Immature natural killer cell (primary cell): ENCODE measurements at regions not wholly inside any gene's neighbourhood (a gene's known extent, or its start where the extent isn't known, plus 50 kb on each side); places are given as distances from the start of the nearest gene placed in this dataset.

ENCODE experiments used
- DNase-seq, 3 donors: peaks; one replicate each; pipeline ENCODE4 v3.0.0; 2022; ENCODE audit warnings: mixed read lengths in 1 of 3
- H3K27ac Mint-ChIP-seq, 6 donors: one replicate each; pipeline ENCODE4 v1.8.0; 2020; ENCODE audit warnings: mixed read lengths in 6 of 6, mild to moderate bottlenecking in 5 of 6, inconsistent platforms in 4 of 6, moderate library complexity in 3 of 6
- H3K27me3 Mint-ChIP-seq, 3 donors: one replicate each; pipeline ENCODE4 v1.8.0; 2020 to 2021; ENCODE audit warnings: low read depth in 3 of 3, mild to moderate bottlenecking in 3 of 3, mixed read lengths in 3 of 3, moderate library complexity in 3 of 3, inconsistent platforms in 1 of 3
- H3K36me3 Mint-ChIP-seq, 3 donors: one replicate each; pipeline ENCODE4 v1.8.0; 2020; ENCODE audit warnings: mixed read lengths in 3 of 3, inconsistent platforms in 2 of 3, mild to moderate bottlenecking in 2 of 3
- H3K4me1 Mint-ChIP-seq, 2 donors: one replicate each; pipeline ENCODE4 v1.8.0; 2020; ENCODE audit warnings: inconsistent platforms in 2 of 2, mild to moderate bottlenecking in 2 of 2, mixed read lengths in 2 of 2, moderate library complexity in 1 of 2
- H3K4me3 Mint-ChIP-seq, 5 donors: one replicate each; pipeline ENCODE4 v1.8.0; 2020; ENCODE audit warnings: mild to moderate bottlenecking in 5 of 5, mixed read lengths in 5 of 5, inconsistent platforms in 3 of 5, moderate library complexity in 3 of 5
- H3K9me3 Mint-ChIP-seq, 6 donors: one replicate each; pipeline ENCODE4 v1.8.0; 2020; ENCODE audit warnings: mild to moderate bottlenecking in 6 of 6, mixed read lengths in 6 of 6, inconsistent platforms in 4 of 6, moderate library complexity in 3 of 6

- peak overlapping the region; percentile 84 to 98 (median 94) for H3K27ac Mint-ChIP-seq
These were observed 271.7 kb downstream of the UACA start for GRCh38 chr15:70491641-70492040.

GRCh38 chr15:70491201-70491621, 272.1 kb downstream of the UACA start:
- Mint-ChIP-seq H3K4me3 (peak overlapping the region; percentile 76 to 93 (median 88)), H3K4me1 (peaks cover 87 to 89% of the 10 kb centered on the region in 2 donors), H3K27me3 (peaks cover 25 to 45% (median 38%) of the 10 kb centered on the region in 3 donors), H3K36me3 (no peaks in the 10 kb centered on the region), H3K27ac (peak overlapping the region in 4 of 6 donors; percentile 52 to 98 (median 88)), H3K9me3 (no peaks in the 10 kb centered on the region)
- no peak for DNase-seq

More at GRCh38 chr15:70491641-70492040, 271.7 kb downstream of the UACA start:
- Mint-ChIP-seq H3K36me3 (no peaks in the 10 kb centered on the region), H3K4me3 (peak overlapping the region; percentile 76 to 93 (median 88)), H3K4me1 (peaks cover 87 to 89% of the 10 kb centered on the region in 2 donors), H3K27me3 (peaks cover 21 to 40% (median 37%) of the 10 kb centered on the region in 3 donors), H3K9me3 (no peaks in the 10 kb centered on the region)
- DNase-seq = no peak

- H3K9me3 Mint-ChIP-seq = no peaks in the 10 kb centered on the region
- H3K27ac Mint-ChIP-seq = peak overlapping the region in 1 of 6 donors; percentile 66
- no peak for DNase-seq
- peak overlapping the region in 4 of 5 donors; percentile 30 to 91 (median 44) for H3K4me3 Mint-ChIP-seq
- H3K4me1 Mint-ChIP-seq = peaks cover 87 to 88% of the 10 kb centered on the region in 2 donors
- no peaks in the 10 kb centered on the region for H3K36me3 Mint-ChIP-seq
- peaks cover 26 to 45% (median 39%) of the 10 kb centered on the region in 3 donors for H3K27me3 Mint-ChIP-seq
These were observed 272.6 kb downstream of the UACA start for GRCh38 chr15:70490838-70491155.

- no peaks in the 10 kb centered on the region for H3K9me3 Mint-ChIP-seq
These were observed 273.1 kb downstream of the UACA start for GRCh38 chr15:70490148-70490837.

GRCh38 chr15:70488941-70489848, 274.2 kb downstream of the UACA start:
- H3K27ac Mint-ChIP-seq = no peak overlapping the region
- peaks cover 28 to 41% (median 38%) of the 10 kb centered on the region in 3 donors for H3K27me3 Mint-ChIP-seq
- DNase-seq = no peak
- H3K36me3 Mint-ChIP-seq = no peaks in the 10 kb centered on the region
- H3K9me3 Mint-ChIP-seq = no peaks in the 10 kb centered on the region
- peaks cover 79 to 87% of the 10 kb centered on the region in 2 donors for H3K4me1 Mint-ChIP-seq
- H3K4me3 Mint-ChIP-seq = no peak overlapping the region

More at GRCh38 chr15:70490148-70490837, 273.1 kb downstream of the UACA start:
- Mint-ChIP-seq H3K27me3 (peaks cover 26 to 45% (median 39%) of the 10 kb centered on the region in 3 donors), H3K27ac (peak overlapping the region in 1 of 6 donors; percentile 66), H3K36me3 (no peaks in the 10 kb centered on the region), H3K4me1 (peaks cover 87 to 88% of the 10 kb centered on the region in 2 donors), H3K4me3 (peak overlapping the region in 3 of 5 donors; percentile 30 to 91 (median 58))
- DNase-seq = no peak

- peak overlapping the region in 5 of 6 donors; percentile 51 to 91 (median 71) for H3K27ac Mint-ChIP-seq
- no peaks in the 10 kb centered on the region for H3K36me3 Mint-ChIP-seq
- peaks cover 68 to 82% of the 10 kb centered on the region in 2 donors for H3K4me1 Mint-ChIP-seq
- H3K27me3 Mint-ChIP-seq = peaks cover 31 to 37% (median 35%) of the 10 kb centered on the region in 3 donors
- DNase-seq = peak; percentile 74 to 75 (median 74)
- peak overlapping the region in 3 of 5 donors; percentile 27 to 49 (median 37) for H3K4me3 Mint-ChIP-seq
- no peaks in the 10 kb centered on the region for H3K9me3 Mint-ChIP-seq
These were observed 275.3 kb downstream of the UACA start for GRCh38 chr15:70488002-70488605.

GRCh38 chr15:70487387-70487740, 276.0 kb downstream of the UACA start:
- no peak for DNase-seq
- H3K36me3 Mint-ChIP-seq = no peaks in the 10 kb centered on the region
- H3K4me3 Mint-ChIP-seq = peak overlapping the region in 4 of 5 donors; percentile 2 to 62 (median 56)
- H3K9me3 Mint-ChIP-seq = no peaks in the 10 kb centered on the region
- H3K27me3 Mint-ChIP-seq = peaks cover 29 to 33% (median 30%) of the 10 kb centered on the region in 3 donors
- peaks cover 61 to 75% of the 10 kb centered on the region in 2 donors for H3K4me1 Mint-ChIP-seq
- H3K27ac Mint-ChIP-seq = peak overlapping the region in 5 of 6 donors; percentile 42 to 91 (median 71)

GRCh38 chr15:70486451-70487386, 276.6 kb downstream of the UACA start:
- peak; percentile 85 to 88 (median 85) for DNase-seq
- H3K27ac Mint-ChIP-seq = peak overlapping the region; percentile 45 to 91 (median 80)
- no peaks in the 10 kb centered on the region for H3K36me3 Mint-ChIP-seq
- peaks cover 27 to 30% (median 30%) of the 10 kb centered on the region in 3 donors for H3K27me3 Mint-ChIP-seq
- peaks cover 0 to 2% (median 0%) of the 10 kb centered on the region in 6 donors for H3K9me3 Mint-ChIP-seq
- H3K4me1 Mint-ChIP-seq = peaks cover 55 to 68% of the 10 kb centered on the region in 2 donors
- peak overlapping the region; percentile 55 to 63 (median 60) for H3K4me3 Mint-ChIP-seq

- H3K27ac Mint-ChIP-seq = peak overlapping the region in 4 of 6 donors; percentile 71 to 91 (median 88)
- H3K36me3 Mint-ChIP-seq = no peaks in the 10 kb centered on the region
- peak overlapping the region; percentile 55 to 63 (median 60) for H3K4me3 Mint-ChIP-seq
- DNase-seq = no peak
- peaks cover 48 to 61% of the 10 kb centered on the region in 2 donors for H3K4me1 Mint-ChIP-seq
- H3K9me3 Mint-ChIP-seq = peaks cover 0 to 2% (median 0%) of the 10 kb centered on the region in 6 donors
- peaks cover 24 to 30% (median 27%) of the 10 kb centered on the region in 3 donors for H3K27me3 Mint-ChIP-seq
These were observed 277.3 kb downstream of the UACA start for GRCh38 chr15:70486012-70486411.

- DNase-seq = no peak
- Mint-ChIP-seq H3K27me3 (peaks cover 29 to 38% (median 32%) of the 10 kb centered on the region in 3 donors), H3K4me1 (peaks cover 45 to 59% of the 10 kb centered on the region in 2 donors), H3K36me3 (no peaks in the 10 kb centered on the region), H3K4me3 (no peak overlapping the region), H3K27ac (no peak overlapping the region), H3K9me3 (peaks cover 0 to 2% (median 0%) of the 10 kb centered on the region in 6 donors)
These were observed 278.4 kb downstream of the UACA start for GRCh38 chr15:70484993-70485392.

- no peak overlapping the region for H3K4me3 Mint-ChIP-seq
- peaks cover 50 to 69% of the 10 kb centered on the region in 2 donors for H3K4me1 Mint-ChIP-seq
- no peak for DNase-seq
- peaks cover 0 to 4% (median 0%) of the 10 kb centered on the region in 3 donors for H3K36me3 Mint-ChIP-seq
- H3K27me3 Mint-ChIP-seq = peaks cover 34 to 47% (median 36%) of the 10 kb centered on the region in 3 donors
- peaks cover 0 to 2% (median 0%) of the 10 kb centered on the region in 6 donors for H3K9me3 Mint-ChIP-seq
- no peak overlapping the region for H3K27ac Mint-ChIP-seq
These were observed 279.8 kb downstream of the UACA start for GRCh38 chr15:70483513-70483912.

- Mint-ChIP-seq H3K4me3 (peak overlapping the region; percentile 60 to 75 (median 68)), H3K27ac (peak overlapping the region in 3 of 6 donors; percentile 59 to 76 (median 63)), H3K36me3 (peaks cover 0 to 4% (median 0%) of the 10 kb centered on the region in 3 donors), H3K4me1 (peaks cover 36 to 50% of the 10 kb centered on the region in 2 donors), H3K27me3 (peaks cover 30 to 43% (median 31%) of the 10 kb centered on the region in 3 donors), H3K9me3 (peaks cover 0 to 2% (median 0%) of the 10 kb centered on the region in 6 donors)
- peak; percentile 71 to 74 (median 72) for DNase-seq
These were observed 283.0 kb downstream of the UACA start for GRCh38 chr15:70480196-70480856.
